GM18909 (cell line): ENCODE measurements at regions not wholly inside any gene's neighbourhood (a gene's known extent, or its start where the extent isn't known, plus 50 kb on each side); places are given as distances from the start of the nearest gene placed in this dataset.
"Not testable (repeated sequence)": the region's sequence is repeated elsewhere in the genome, so short reads cannot be mapped to it uniquely, and the experiment has no call there.

ENCODE experiments used
- ATAC-seq: cut with Tn5 transposase; IDR thresholded peaks from one replicate; pipeline ENCODE4 v1.9.1; 2021; ENCODE audit warnings: mild to moderate bottlenecking; ENCODE audit not compliant: unreplicated experiment, poor library complexity

DNA sequence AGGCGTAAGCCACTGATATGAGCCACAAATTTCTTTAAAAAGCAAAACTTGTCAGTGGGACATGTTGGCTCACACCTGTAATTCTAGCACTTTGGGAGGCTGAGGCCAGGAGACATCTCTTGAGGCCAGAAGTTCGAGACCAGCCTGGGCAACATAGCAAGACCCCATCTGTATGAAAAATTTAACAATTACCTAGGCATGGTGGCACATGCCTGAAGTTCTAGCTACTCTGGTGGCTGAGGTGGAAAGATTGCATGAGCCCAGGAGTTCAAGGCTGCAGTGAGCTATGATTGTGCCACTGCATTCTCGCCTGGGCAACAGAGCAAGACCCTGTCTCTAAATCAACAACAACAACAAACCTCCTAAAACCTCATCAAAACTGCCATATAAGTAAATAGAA is 147.6 kb upstream of the BARHL2 start:
- ATAC-seq, result no peak

DNA sequence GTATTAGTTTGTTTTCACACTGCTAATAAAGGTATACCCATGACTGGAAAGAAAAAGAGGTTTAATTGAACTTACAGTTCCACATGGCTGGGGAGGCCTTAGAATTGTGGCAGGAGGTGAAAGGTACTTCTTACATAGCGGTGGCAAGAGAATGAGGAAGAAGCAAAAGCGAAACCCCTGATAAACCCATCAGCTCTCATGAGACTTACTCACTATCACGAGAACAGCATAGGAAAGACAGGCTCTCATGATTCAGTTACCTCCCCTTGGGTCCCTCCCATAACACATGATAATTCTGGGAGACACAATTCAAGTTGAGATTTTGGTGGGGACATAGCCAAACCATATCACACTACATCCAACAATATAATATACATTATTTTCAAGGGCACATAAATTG is 145.7 kb upstream of the BARHL2 start:
- no peak for ATAC-seq

DNA sequence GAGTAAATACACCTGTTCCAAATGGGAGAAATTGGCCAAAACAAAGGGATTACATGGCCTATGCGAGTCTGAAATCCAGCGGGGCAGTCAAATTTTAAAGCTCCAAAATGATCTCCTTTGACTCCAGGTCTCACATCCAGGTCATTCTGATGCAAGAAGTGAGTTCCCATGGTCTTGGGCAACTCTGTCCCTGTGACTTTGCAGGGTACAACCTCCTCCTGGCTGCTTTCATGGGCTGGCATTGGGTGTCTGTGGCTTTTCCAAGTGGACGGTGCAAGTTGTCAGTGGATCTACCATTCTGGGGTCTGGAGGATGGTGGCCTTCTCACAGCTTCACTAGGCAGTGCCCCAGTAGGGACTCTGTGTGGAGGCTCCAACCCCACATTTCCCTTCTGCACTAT is 144.3 kb upstream of the BARHL2 start:
- not testable (repeated sequence) for ATAC-seq

DNA sequence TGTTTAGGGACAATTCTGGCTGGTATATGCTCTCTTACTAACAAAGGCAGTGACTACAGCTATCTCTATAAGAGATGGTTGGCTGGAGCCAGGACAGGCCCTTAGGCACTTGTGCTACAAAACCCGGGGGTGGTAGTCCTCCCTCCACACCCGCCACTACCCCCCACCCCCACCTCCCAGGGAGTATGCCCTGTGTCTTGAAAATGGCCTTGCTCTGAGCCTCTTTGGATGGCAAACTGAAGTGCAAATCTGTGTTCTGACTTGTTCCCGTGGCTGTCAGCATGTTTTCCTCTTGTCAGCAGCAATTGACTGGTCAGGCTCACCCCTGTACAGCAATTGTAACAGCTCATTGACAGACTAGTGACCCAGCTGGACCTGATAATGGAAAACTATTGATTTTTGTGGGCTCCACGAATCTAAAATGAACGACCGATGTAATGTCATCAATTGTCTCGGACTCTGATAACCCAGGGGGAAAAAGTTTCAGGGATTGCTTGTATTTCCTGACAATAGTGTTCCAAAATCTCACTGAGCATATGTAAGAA is 139.4 kb upstream of the BARHL2 start:
- ATAC-seq, result no peak

DNA sequence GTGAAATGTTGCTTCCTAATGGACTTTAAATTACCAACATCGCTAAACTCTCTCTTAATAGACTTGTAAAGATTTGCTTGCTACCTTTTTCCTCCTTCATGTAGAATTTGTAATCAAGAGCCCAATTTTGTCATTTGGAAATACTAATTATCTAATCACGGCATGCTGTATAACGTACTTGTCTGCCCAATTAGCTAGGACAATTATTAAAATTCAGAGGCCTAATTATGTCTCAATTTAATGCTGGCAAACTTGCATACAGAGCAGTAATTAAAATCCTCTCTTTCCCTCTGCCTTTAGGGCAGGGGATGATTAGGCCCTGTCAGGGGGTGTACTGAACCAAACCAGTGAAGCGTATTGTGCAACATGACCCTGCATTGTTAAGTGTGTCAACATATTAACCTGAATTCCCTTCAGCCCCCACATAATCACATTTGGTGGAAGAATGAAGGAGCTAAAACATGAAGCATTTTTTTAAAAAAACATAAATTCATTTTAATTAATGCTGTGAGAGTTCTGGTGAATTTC is 137.4 kb upstream of the BARHL2 start:
- ATAC-seq, result no peak

DNA sequence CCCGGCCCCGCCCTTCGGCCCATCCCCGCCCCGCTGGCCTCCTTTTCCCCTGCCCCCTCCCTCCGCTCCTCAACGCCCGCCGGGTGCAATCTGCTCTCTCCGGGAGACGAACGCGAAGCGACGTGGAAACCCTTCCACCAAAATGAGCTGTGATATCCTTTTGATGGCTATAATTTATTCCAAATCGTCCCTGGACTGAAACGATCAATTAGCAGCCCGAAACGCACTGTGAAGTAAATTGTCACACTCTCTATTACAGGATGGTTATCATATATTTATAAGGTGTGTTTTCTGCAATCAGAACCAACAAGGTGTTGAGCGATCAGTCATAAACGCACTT is 134.6 kb upstream of the BARHL2 start:
- ATAC-seq, result no peak

DNA sequence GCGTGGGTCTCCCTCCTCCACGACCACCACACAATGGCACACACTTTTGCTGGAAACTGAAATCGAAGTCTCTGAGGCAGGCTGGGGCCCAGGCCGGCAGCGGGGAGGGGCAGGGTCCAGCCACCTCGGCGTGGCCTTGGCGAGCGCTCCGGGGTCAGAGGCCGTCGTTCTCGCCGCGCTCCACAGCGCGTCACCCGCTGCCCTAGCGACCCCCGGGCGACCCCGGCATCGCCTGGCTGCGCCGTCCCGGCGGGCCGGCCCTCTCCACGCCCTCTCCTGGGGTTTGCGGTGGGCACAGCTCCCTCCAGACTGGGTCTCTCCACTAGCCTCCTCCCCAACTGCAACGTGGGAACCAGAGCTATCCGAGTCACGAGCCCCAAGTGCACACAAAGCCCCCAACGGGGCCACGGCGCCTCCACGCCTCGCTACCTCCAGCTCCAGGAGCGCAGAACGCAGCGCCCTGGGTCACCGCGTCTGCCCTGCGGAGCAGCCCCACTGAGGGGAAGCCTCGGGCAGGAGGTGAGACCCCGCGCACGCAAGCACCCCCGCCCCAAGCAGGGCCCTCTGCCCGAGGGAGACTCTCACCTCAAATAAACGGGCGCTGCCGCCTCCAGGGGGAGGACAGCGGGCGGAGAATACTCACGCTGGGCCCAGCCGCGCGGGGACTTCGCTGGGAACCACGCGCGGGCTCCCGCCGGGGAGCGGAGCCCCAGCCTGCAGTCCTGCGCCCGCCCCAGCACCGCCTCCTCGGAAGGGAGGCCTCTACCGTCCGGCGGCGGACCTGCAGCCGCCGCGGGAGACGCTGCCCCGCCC is 134.0 kb upstream of the BARHL2 start:
- peak; percentile 98 for ATAC-seq

DNA sequence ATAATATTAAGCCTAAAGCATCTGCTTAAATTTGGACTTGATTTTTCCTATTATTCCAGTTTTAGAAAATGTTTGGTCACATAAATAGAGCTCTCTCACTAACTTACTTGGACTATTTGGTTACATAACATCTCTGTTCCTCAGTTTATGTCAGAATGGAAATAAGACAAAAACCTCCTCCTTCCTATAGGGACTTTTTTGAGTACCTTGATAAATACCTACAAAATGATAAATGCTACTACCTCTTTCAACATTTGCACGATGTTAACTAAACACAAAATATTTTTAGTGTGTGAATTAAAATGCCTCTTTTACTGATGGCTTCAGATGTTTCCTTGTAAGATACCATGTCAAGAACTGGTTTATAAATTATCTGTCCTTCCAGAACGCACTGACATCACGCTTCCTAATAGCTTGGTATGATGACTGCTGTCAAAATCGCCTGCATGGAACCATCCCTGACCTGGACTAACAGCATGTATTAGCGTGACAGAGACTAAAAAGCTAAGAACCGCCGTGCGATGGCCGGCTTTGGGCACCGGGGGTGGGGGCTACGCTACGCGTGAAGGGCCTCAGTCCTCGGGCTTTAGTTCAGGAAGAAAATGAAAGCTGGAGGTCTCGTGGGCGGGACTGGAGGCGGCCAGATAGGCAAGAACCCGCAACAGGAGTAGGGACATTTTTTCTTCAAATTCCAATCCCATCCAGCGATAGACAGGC is 133.2 kb upstream of the BARHL2 start:
- peak; percentile 2 for ATAC-seq

DNA sequence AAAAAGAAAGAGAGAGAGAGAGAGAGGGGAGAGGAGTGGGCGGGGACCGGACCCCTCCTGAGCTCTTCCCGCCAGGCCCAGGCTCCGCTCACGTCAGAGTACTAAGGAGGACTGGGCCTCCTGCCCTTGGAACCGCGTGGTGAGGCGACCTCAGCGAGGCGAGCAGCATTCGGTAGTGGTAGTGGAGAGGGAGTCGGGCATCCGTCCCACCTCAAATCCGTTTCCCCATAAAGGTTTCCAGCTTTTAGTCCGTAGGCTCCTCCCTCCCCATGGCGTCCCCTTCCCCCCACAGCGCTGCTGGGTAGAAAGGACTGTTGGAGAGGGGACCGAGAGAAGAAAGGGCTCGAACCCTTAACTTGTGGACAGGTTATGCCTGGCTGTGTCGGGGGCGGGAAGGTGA is 124.4 kb upstream of the BARHL2 start:
- no peak for ATAC-seq

DNA sequence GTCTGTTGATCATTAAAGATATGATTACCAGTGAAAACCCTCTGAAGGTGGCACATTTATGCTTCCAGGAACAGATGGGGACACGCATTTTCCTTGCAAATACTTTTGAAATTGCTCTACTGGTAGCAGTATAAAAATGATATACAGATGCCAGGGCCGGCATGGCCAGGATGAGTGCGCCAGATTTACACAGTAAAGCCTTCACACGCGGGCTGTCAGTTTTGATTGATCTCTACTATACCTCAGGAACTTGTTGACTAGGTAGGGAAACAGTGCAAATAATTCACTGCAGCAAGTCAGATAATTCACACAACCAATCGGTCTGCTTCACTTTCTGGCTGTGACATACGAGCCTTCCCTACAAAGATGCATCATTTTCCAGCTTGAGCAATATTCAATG is 123.2 kb upstream of the BARHL2 start:
- ATAC-seq, result no peak

DNA sequence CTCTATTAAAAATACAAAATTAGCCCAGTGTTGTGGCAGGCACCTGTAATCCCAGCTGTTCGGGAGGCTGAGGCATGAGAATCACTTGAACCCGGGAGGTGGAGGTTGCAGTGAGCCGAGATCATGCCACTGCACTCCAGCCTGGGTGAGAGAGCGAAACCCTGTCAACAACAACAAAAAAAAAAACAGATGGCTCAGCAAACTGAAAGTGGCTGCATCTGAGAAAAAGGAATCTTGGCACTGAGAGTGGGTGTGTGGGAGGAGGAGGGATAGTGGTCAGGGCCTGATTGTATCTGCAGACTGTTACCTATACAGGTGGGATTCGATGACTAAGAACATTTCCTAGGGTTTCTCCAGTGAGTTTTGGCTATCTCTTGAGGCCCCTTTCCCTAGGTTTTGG is 122.2 kb upstream of the BARHL2 start:
- ATAC-seq, result no peak

DNA sequence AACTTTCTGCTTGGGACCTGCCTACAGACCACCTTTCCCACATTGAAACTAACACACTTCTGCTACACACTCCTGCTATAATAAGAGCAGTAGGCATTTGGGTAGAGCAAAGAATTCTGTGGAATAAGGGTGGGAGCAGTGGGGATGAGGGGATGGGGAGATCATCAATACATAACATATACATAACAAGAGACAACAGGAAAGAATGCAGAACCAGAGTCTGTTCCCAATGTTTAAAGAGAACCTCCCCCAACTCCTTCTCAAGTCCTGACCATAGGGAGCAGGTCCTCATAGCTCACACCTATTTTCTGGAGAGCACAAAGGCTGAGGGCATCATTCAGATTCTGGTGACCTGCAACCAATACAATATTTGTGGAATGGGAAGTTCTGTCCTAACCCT is 121.6 kb upstream of the BARHL2 start:
- ATAC-seq, result no peak

DNA sequence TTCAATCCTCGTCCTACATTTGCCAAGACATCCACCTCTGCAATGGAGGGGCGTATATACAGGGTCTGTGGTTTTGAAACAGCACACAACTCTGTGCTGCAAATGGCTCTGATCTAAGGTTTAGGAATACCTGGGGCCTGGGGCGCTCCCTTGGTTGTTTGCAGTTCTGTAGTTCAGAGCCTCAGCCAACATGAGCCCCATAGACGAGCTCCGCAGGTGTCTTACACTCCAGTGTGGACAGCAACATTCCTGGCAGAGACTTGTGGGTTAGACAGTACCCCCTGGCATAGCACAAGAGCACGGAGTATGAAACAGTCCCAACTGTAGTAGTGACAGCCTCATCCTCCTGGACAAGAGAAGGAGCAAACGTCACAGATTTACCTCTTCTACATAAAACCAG is 120.3 kb upstream of the BARHL2 start:
- no peak for ATAC-seq

DNA sequence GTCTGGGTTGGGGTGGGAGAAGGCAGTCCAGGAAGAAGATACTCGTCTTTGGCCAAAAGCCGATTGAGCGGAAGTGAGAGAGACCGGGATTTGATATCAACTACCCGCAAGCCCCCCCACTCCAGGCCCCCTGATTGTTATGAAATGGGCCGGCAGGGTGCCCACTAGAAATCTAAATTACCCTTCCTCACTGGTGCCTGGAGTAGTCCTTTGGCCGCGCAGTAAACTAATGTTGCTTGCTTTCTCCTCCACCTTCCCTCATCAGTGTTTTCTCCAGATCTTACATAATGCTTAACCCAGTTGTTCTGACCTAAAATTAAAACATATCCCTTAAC is 119.2 kb upstream of the BARHL2 start:
- no peak for ATAC-seq

DNA sequence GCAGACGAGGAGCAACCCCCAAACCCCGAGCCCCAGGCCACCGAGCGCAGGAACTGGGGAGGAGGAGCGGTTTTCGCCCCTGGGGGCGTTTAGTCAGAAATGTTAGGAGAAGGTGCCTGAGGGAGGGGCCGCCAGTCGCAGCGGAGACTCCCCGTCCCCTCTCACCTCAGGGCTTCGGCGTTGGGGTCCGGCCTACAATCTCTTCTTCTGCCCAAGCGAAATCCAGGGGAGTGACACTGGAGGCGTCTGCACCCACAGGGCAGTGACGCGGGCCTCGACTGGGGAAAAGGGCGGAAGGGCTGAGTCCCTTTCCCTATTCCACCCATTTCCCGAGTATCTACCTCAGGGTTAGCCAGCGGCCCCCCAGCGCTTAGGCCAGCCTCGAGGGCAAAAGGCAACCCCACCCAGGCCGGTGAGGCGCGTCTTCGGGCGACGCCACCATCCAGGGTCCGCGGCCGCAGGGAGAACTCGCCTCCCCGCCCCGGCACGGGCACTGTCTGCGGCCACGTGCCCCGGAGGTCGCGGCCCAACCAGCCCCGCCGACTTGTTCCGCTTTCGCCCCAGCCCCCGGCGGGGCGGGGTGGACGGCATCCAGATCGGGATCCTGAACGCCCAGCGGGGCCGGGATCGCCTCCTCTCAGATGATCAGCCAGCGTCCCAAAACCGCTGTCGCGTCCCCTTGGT is 118.7 kb upstream of the BARHL2 start:
- ATAC-seq, result no peak

DNA sequence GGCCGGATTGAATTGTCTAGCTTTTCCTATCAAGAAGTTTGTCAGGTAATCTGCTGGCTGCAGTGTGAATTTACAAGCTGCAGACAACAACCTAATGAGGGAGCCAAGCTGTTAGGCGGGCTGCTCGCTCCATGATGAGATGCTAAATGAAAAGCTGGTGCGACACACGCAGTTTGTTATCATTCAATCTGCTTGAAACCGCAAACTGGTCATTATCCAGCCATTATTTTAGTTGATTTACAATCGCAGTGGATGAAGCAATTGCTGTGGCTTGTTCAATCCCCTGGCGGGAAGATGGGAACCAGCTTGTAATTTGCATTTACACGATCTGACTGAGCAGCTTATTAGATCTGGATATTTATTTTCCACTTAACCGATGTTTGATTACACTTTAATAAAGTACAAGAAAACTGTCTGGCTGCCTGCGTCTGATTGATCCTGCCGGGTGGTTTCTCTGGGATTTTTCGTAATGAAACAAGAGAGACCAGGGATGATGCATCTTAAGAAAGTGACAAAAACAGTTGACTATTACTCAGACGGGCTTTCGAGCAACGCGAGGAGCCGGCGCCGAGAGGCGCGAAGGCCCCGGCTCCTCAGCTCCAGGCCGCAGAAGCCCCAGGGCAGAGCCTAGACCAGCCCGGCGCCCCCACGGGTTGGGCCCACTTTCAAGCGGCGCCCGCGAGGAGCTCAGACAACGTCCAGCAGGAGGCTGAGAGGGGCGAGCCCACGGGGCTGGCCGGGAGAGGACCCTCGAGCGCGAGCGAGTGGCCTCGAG is 118.0 kb upstream of the BARHL2 start:
- ATAC-seq, result no peak

DNA sequence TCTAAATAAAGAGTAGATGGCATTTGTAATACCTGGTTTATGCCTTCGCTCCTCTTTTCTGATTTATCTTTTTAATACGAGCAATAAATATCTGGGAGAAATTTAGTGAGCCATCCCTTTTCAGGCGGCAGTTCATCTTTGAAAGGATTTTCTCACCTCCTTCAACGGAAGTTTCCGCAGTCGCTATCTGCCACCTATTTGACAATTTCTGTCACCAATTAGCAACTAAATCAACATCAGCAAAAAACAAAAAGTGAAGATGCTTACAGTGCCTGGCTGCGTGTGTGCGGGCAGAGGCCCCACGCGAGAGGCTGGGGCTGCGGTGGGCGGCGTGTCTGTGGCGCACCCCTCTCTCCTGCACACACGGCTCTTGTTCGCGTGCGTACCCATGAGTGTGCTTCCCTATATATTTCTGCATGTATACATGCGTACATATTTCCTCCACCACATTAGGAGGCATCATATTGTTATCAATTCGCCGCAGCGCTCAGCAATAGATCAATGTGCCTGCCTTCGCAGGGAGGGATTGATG is 117.3 kb upstream of the BARHL2 start:
- no peak for ATAC-seq

DNA sequence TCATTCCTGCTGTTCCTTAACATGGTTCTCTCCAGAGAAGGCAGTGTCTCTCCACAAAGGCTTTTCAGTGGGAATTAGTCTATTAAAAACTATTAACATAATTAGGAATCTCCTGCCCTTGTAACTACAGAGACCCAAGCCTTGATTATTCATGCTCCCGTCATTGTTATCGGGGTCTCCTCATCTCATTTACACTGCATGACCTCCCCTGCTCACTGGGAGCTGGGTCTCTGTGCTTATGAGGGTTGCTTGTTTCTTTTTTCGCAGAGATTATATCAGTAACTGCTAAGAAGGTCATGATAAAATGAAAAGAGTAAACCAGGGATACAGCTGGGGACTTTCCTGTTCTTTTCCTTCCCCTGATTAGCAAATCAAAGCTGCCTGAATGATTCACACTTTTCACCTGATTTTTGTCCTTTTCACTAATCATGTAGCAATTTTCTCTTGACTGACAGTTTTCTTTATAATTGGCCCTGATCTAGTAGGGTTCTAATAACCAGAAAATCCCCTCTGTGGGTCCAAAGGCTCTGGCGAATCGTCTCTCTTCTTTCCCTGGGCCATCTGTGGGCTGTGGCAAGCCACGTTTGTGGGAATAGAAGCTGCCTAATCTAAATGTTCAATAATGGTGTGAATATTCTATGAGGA is 116.5 kb upstream of the BARHL2 start:
- ATAC-seq, result no peak

DNA sequence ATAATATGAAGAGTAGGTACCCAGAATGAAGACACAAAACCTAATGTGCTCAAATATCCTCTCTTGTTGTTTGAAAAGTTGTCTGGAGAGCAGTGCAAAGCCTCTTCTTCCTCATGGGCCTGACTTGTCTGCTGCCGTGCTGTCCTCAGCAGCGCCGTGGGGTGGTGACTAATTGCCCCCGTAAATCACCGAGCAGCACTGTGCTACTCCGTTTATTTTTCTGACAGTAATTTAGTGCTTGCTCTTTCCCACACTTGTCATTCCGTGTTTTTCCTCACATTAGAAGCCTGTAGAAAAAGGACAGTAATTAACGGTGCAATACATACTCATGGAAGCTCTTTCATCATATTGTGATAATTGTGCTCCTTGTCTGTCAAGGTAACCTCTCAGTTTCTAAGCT is 114.8 kb upstream of the BARHL2 start:
- ATAC-seq, result no peak

DNA sequence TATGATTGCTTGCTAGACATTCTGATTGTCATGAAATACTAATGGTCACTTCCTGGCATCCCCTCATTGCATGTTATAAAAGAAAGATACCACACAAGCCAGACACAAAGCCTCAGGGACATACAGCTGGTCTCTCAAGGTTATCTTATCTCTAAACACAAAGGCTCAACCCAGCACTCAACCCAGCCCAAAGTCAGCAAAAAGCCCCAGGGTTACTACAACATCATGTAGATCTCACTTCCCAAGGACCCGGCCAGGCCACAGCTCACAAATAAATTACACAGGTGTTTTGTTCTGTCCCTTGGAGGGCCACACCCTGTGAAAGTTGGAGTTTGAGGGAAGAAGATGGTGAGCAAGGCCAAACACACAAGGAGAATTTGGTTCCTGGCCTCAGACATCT is 109.7 kb upstream of the BARHL2 start:
- no peak for ATAC-seq
